HG03439 (cell line): ENCODE measurements at regions not wholly inside any gene's neighbourhood (a gene's known extent, or its start where the extent isn't known, plus 50 kb on each side); places are given as distances from the start of the nearest gene placed in this dataset.
"Not testable (repeated sequence)": the region's sequence is repeated elsewhere in the genome, so short reads cannot be mapped to it uniquely, and the experiment has no call there.

ENCODE experiments used
- ATAC-seq: cut with Tn5 transposase; IDR thresholded peaks from one replicate; pipeline ENCODE4 v1.9.1; 2021; ENCODE audit warnings: mild to moderate bottlenecking, moderate library complexity; ENCODE audit not compliant: unreplicated experiment

DNA sequence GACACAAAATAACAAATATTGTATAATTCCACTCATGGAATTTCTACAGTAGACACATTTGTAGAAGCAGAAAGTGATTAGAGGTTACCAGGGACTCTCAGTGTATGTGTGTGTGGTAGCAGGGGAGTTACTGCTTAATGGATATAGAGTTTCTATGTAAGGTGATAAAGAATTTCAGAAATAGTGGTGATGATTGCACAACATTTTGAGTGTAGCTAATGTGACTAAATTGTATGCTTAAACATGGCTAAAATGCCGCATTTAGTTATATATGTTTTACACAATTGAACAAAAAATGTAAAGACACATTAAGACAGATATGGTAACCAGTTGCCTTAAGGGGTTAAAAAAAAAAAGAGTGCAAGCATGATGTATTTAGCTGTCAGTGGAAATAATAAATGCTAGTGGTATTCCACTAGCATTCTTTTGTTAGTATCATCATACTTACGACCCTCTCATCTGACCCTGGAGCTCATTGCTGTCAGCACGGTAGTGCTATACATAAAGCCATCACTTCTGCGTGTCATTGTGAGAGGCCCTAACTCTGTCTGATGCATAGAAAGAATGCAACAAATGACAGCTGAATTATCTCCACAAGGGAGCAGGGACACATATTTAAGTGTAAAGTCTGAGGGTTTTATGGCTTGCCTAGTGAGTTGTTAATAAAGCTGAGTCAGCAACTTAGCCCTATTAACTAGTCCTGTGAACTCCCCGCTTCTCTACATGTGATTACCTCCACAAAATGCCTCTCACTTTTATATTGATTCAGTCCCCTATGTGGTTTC, 134.1 kb upstream of the RXFP2 start:
- ATAC-seq = no peak

DNA sequence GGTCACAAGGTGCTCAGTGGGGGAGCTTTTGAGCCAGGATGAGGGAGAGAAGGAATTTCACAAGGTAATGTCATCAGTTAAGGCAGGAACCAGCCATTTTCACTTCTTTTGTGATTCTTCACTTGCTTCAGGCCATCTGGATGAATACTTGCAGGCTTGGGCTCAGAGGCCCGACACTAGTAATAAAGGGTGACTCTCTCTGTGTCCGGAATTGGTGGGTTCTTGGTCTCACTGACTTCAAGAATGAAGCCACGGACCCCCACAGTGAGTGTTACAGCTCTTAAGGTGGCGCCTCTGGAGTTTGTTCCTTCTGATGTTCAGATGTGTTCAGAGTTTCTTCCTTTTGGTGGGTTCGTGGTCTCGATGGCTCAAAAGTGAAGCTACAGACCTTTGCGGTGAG, 131.8 kb upstream of the RXFP2 start:
- not testable (repeated sequence) for ATAC-seq

DNA sequence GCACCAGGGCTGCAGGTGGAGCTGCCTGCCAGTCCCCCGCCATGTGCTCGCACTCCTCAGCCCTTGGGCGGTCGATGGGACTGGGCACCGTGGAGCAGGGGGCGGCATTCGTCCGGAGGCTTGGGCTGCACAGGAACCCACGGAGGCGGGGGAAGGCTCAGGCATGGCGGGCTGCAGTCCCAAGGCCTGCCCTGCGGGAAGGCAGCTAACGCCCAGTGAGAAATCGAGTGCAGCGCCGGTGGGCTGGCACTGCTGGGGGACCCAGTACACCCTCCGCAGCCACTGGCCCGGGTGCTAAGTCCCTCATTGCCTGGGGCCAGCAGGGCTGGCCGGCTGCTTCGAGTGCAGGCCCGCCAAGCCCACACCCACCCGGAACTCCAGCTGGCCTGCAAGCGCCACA, 130.5 kb upstream of the RXFP2 start:
- not testable (repeated sequence) for ATAC-seq

DNA sequence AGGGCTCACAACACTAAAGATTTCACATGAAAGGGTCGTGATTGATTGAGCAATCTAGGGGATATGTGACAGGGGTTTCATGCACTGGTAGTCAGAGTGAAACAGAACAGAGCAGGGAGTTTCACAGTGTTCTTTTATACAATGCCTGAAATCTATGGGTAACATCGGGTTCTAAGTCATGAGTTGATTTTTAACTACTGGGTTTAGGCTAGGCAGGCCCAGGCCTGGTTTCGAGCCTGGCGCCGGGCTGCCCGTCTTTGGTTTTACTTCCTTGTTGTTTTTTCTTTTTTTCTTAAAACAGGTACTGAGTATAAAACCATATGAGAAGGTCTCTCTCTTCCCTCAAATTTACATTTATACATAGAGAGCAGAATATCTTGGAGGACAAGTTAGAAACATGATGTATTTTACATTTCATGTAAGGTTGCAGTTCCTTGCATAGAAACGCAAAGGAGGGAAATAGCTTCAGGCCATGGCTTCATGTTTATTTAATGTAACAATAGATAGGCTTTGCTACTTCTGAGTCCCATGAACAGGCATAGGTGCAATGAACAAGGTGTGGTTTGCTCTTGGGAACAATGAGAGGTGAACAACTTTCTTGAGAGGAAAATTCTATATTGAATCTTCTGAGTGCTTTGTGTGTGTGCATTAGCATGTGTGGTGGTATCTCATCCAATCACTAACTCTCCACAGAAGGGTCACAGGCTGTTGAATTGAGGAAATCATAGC, 128.9 kb upstream of the RXFP2 start:
- no peak for ATAC-seq

DNA sequence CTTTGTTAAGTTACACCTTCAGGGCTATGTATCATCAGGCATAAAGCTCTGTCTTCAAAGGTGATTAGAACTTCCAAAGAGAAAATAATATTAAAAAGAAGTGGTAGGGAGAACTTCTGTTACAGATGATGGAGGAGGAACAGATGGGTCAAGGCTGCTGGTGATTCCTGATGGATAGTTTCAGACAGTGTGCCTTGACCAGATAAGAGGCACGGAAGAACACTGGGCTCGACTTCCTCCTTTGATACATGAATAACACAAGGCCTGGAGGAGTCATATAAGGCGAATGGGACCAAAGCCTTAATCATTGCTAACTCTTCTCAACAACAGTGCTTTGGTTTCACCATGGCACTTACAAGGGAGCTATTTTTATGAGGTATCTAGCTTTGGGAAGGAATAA, 128.1 kb upstream of the RXFP2 start:
- ATAC-seq = no peak

DNA sequence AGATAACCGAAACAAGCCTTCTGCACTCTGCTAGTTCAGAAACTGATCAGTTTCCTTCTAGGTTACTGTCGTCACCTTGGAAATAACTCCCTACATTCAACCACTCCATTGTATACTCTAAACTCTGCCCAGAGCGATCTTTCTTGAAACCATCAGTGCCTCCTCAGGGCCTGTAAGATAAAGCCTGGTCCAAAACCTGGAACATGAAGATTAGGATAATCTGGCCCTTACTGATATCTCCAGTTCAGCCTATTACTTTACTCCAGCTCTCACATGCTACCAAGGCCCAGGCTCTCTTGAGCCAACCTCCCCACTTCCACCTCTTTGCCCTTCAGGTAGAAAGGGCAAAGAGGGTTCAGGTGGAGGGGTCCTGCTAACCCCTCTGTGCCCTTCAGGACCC, 125.3 kb upstream of the RXFP2 start:
- no peak for ATAC-seq

DNA sequence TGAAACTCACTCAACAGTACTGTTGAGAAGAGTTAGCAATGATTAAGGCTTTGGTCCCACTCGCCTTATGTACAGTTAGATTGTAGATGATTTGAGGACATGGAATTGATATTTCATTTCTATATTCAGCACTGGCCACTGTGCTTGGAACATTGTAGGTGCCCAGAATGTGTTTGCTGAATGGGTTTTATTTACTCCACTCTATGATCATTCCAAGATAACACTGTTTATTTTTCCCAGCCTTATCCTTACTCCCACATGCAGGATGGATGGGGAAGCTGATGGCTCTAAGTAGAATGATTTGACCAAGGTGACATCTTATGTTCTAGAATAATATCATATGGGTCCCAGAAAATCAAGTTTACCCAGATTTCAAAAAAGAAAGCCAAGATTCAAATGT, 124.6 kb upstream of the RXFP2 start:
- ATAC-seq = no peak

DNA sequence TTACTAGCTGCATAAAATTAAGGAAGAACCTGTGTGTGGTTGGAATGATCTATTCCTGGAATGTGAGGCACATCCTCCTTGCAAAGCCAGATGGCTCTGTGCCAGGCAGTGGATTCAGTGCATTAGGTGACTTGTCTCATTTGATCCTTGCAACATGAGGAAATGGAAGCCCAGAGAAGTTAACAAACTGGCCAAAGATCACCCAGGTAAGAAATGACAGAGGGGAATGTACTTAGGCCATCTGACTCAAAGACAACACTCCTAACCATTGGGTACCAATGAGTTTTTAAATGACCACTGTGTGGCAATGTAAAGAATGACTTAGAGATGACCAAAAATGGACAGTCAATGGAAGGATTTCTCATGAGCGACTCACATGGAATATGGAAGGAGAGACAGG, 114.2 kb upstream of the RXFP2 start:
- no peak for ATAC-seq

DNA sequence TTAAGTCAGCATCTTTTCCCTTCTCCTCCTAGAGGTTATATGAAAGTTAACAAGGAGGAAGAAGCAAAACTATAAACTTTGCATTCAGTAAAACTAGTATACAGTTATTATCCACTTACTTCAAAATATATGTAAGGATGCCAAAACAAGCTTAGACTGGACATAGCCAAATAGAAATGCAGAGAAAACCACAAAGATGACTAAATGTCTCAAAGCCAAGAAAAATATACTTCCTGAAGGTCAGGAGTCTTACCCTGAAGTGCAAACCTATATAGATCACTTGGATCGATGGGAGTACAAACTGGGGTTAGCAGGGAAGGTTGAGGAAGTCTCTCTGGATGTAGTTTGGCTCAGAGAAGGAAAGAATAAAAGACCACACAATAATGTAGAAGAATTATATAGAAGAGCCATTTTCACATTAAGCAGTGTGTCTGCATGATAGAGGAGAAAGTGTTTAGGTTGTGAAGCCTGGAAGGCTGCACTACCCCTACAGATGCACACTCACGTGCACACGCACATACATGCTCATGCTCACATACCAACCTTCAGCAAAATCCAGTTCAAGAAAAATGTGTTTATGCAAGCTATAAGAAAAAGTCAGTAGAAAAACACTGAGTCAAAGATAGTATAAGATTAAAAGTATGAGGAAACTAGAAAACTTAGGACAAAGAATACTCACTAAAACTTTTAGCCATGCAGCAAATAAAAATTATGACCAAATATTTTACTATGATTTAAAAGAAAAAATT, 112.1 kb upstream of the RXFP2 start:
- no peak for ATAC-seq

DNA sequence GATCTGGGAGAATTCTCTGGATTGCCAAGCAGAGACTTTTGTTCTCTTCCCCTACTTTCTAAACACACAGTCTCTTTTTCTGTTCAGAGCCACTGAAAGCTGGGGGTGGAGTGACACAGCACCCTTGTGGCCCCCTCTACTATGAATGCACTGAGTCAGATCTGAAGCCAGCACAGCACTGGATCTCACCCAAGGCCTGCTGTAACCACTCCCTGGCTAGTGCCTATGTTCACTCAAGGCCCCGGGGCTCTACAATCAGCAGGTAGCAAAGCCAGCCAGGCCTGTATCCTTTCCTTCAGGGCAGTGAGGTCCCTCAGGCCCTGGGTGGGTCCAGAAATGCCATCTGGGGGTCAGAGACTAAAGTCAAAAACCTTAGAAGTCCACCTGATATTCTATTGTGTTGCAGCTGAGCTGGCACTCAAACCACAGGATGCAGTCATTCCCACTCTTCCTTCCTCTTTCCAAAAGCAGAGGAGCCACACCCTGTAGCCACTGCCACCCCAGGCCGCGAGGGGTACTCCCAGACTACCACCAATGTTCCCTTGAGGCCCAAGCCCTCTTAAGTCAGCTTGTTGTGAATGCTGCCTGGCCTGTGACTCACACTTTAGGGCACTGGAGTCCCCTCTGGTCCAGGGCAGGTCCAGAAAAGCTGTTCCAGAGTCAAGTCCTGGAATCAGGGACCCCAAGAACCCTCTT, 110.1 kb upstream of the RXFP2 start:
- no peak for ATAC-seq

DNA sequence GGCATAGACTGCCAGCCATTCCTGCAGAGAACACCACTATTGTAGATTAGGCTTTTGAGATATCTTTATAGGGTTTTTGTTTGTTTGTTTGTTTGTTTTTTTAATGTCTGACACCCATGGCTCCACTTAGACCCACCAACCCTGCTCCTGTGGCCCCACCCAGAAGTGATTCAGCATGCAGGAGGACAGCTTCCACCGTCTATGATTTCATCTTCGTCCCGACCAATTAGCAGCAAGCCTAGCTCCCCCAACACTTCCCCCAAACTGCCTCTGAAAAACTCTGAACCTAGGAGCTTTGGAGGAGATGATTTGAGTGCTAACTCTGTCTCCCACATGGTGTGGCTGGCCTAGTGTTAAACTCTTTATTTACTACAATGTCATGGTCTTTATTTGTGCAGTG, 108.3 kb upstream of the RXFP2 start:
- no peak for ATAC-seq

DNA sequence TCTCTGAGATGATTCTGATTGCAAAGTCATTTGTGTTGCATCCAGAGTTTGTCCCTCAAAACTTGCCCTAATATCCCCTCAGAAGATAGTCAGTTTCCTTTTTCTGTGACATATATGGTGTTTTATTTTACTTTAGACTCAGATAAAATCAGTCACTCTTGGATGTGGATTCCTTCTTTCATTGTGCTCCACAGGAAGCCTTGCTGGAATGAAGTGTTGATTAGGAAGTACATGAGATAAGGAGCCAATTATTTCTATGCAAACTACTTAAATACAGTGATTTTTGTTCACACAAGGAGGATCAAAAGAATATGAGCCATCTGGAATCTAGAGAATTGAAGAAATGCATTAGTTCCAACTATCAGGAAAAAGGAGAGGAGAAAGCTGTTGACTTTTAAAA, 107.6 kb upstream of the RXFP2 start:
- no peak for ATAC-seq

DNA sequence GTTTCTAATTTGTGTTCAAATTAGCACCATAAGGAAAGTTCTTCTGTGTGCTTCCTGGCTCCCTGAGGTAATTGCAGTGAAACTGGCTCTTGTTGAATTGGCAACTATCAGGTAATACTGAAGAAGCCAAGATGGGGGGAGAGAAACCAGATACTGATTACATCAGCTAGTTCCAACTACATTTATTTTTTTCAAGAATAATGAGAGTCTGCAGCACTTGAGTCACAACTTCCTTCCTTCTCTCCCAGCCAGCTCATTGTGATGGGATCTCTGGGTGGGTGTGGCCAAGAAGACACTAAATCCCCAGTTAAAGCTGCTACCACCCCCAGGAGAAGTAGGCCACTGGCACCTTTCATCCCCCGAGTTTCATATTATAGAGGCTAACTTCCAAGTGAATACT, 100.7 kb upstream of the RXFP2 start:
- no peak for ATAC-seq

DNA sequence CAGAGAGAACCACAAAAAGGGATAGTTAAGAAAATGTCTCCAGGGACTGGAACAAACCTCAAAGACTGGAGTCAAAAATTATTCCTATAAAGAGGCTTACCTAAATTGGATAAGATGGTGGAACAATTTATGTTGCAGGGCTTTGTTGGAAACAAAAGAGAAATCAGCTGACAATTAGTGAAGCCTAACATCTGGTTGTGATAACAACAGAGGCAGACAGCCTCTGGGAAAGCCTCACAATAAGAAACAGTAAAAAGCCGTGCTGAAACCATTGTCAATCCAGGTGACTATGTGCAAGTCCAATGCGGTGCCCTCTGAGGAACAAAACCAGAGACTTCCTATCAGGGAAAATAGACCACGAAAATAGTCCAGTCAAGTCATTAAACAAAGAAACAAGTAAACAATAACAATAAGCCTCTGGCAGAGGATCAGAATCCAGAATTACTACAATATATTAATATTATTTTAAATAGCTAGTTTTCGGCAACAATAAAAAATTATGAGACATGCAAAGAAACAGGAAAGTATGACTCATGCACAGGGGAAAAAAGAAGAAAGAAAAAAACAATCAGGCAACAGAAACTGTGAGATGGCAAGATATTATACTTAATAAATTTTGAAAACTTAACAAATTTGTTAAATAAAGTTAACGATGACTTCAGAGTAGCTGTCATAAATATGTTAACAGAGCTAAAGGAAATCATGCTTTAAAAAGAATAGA, 99.7 kb upstream of the RXFP2 start:
- ATAC-seq = no peak

DNA sequence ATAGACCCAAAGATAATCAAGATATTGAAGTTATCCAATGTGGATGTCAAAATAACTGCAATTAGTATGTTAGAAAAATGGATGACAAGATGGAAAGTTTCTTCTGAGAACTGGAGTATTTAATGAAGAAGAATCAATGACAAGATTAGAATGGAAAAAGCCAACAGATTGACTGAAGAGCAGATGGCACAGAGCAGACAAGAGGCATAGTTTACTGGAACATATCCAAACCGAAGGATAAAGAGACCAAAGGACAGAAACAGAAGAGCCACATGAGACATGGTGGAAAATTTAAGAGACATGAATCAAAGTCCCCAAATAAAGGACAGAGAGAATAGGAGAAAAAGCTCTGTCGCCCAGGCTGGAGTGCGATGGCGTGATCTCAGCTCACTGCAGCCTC, 89.6 kb upstream of the RXFP2 start:
- no peak for ATAC-seq

DNA sequence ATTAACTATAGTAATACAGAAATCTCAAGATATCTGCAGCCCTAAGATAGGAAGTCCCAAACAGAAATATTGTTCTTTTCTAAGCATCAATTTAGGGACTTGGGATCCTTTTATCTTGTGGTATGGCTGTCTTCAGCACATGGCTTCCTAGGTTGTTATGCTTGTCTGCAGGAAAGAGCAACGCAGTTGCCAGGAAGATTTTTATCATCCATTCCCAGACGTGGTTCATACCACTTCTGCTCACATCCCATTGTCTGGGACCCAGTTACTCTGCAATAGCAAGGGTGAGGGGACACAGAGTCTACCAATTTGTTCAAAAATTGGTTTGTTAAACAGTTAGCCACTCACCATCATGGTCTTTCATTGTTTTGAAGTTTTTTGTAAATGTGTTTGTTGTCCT, 85.6 kb upstream of the RXFP2 start:
- ATAC-seq = no peak

DNA sequence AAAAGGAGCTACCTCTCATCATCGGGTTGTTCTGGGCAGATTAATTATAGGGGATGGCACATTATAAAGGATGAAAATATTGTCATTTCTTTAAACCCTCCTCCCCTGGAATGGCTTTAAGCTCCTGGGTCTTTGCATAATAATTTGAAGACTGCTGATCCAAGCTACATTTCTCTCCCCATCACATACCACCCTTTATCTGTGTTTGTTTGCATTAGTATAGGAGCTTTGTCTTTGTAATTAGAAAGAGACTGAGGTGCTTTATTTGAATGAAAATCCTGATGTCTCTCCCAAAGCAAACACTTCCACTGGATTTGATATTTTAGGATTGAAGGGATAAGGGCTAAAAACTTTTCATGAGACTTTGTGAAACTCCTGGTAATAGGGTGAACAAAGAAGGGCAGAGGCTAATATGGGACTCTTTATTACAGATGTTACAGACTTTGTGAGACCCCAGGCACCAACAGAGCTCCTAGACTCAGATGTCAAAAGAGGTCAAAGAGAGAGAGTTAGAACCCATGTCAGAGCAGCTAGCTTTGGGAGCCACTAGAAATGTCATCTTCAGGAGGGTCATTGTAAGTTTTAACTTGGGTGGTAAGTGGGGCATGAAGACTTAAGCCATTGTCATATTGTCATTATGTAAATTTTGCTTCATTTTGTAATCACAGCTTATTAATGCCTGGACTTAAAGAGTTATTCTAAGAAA, 75.3 kb upstream of the RXFP2 start:
- ATAC-seq = no peak

DNA sequence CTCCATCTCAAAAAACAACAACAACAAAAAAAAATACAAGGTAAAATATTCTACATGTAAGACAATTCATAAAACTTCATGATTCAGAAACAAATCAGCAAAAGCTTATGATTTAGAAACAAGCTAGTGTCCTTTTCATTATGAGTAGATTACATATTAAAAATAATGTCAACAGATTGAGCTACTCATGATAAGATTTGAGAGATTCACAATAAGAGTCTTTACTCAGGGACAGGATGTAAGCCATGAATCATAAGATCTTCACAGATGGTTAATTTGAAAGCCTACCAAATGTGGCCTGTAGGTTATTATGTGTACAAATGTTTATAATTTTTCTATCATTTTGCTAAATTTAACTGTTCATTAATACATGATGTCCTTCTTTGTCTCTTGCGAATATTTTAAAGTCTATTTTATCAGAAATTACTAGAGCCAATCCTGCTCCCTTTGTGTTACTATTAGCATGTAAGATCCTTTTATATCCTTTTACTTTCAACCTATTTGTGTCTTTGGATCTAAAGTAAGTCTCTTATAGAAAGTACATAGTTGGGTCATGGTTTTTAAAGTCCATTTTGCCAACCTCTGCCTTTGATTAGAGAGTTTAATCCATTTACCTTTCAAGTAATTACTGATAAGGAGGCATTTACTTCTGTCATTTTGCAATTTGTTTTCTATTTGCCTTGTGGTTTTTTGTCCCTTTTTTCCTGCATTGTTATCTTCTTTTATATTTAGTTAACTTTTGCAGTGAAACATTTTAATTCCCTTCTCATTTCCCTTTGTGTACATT, 68.3 kb upstream of the RXFP2 start:
- no peak for ATAC-seq

DNA sequence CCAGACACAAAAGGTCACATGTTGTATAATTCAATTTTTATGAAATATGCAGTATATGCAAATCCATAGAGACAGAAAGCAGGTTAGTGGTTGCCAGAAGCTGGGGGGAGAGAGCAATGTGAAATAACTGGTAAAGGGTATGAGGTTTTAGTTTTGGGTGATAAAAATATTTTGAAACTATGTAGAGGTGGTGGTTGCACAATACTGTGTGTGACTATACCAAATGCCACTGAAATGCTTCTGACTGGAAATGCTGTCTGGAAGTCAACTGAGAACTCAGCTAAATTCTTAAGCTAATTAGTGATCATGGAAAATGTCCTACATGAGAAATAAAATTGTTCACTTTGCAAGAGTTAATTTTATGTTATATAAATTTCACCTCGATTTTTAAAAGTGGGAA, 65.3 kb upstream of the RXFP2 start:
- no peak for ATAC-seq
